Fibroblast of peridontal ligament (primary cell): ENCODE measurements at regions not wholly inside any gene's neighbourhood (a gene's known extent, or its start where the extent isn't known, plus 50 kb on each side); places are given as distances from the start of the nearest gene placed in this dataset.

Experiments used
- DNase-seq: peaks from one replicate; pipeline ENCODE4 v3.0.0-alpha.2; 2010; ENCODE audit errors: extremely low read depth

GRCh38 chr5:58072300-58072965 lies 387.5 kb downstream of the PLK2 start:
- peak; percentile 24 for DNase-seq

- DNase-seq: no peak
Observed at GRCh38 chr5:58071566-58071965, 388.3 kb downstream of the PLK2 start.

- DNase-seq: no peak
Observed at GRCh38 chr5:58069846-58070245, 390.0 kb downstream of the PLK2 start.

GRCh38 chr5:58069016-58069705 lies 390.7 kb downstream of the PLK2 start:
- DNase-seq: no peak

GRCh38 chr5:58066557-58066956 lies 393.3 kb downstream of the PLK2 start:
- no peak for DNase-seq

GRCh38 chr5:58066076-58066475 lies 393.8 kb downstream of the PLK2 start:
- peak; percentile 53 for DNase-seq

GRCh38 chr5:58064801-58065200 lies 395.1 kb downstream of the PLK2 start:
- DNase-seq: peak; percentile 61

GRCh38 chr5:58060996-58061395 lies 398.9 kb downstream of the PLK2 start:
- peak; percentile 75 for DNase-seq

- DNase-seq: no peak
Observed at GRCh38 chr5:58057324-58057723, 402.6 kb downstream of the PLK2 start.

GRCh38 chr5:58056546-58056945 lies 403.3 kb downstream of the PLK2 start:
- DNase-seq: peak; percentile 68

- DNase-seq: no peak
Observed at GRCh38 chr5:58054018-58054417, 405.9 kb downstream of the PLK2 start.

GRCh38 chr5:58048954-58049353 lies 410.9 kb downstream of the PLK2 start:
- no peak for DNase-seq

- DNase-seq: no peak
Observed at GRCh38 chr5:58048185-58048925, 411.5 kb downstream of the PLK2 start.

GRCh38 chr5:58046371-58046770 lies 413.5 kb downstream of the PLK2 start:
- DNase-seq: no peak

GRCh38 chr5:58044166-58044565 lies 415.7 kb downstream of the PLK2 start:
- no peak for DNase-seq

GRCh38 chr5:58043032-58043945 lies 416.6 kb downstream of the PLK2 start:
- DNase-seq: no peak

- DNase-seq: no peak
Observed at GRCh38 chr5:58041884-58042283, 418.0 kb downstream of the PLK2 start.

- DNase-seq: no peak
Observed at GRCh38 chr5:58040846-58041245, 419.0 kb downstream of the PLK2 start.

- no peak for DNase-seq
Observed at GRCh38 chr5:58040044-58040443, 419.8 kb downstream of the PLK2 start.

- no peak for DNase-seq
Observed at GRCh38 chr5:58037899-58038298, 422.0 kb downstream of the PLK2 start.

GRCh38 chr5:58025809-58026208 lies 434.1 kb downstream of the PLK2 start:
- no peak for DNase-seq

- DNase-seq: no peak
Observed at GRCh38 chr5:58024151-58024550, 435.7 kb downstream of the PLK2 start.
